GM23338 (cell line): ENCODE measurements at regions not wholly inside any gene's neighbourhood (a gene's known extent, or its start where the extent isn't known, plus 50 kb on each side); places are given as distances from the start of the nearest gene placed in this dataset.

ENCODE experiments used
- ATAC-seq: fragments of 200-7000 bp; cut with Tn5 transposase; 3 replicates; pipeline ENCODE4 v1.9.1; 2020
- DNase-seq: peaks from one replicate; pipeline ENCODE4 v3.0.0-alpha.2; 2015; ENCODE audit warnings: low spot score
- H2AFZ ChIP-seq: fragments of 200-600 bp; sonication (generic); 2 replicates; pipeline ENCODE4 v1.8.0; 2016; ENCODE audit warnings: antibody characterized with exemption, mild to moderate bottlenecking, moderate library complexity
- H3F3A ChIP-seq: fragments of 200-600 bp; sonication (generic); replicated peaks from 2 replicates; pipeline ENCODE4 v1.8.0; 2017; ENCODE audit warnings: antibody characterized with exemption, mixed run types, low read depth
- H3K27ac ChIP-seq: fragments of 200-600 bp; sonication (generic); 2 replicates; pipeline ENCODE4 v1.6.1; 2016; ENCODE audit warnings: low read depth
- H3K27me3 ChIP-seq: fragments of 200-600 bp; sonication (generic); 2 replicates; pipeline ENCODE4 v1.8.0; 2016; ENCODE audit warnings: mild to moderate bottlenecking, mixed run types, moderate library complexity; ENCODE audit not compliant: insufficient read depth
- H3K36me3 ChIP-seq: fragments of 200-600 bp; sonication (generic); 2 replicates; pipeline ENCODE4 v1.8.0; 2016; ENCODE audit warnings: mild to moderate bottlenecking; ENCODE audit not compliant: insufficient read depth
- H3K4me1 ChIP-seq: fragments of 200-600 bp; sonication (generic); 2 replicates; pipeline ENCODE4 v1.8.0; 2016; ENCODE audit warnings: mild to moderate bottlenecking, moderate library complexity; ENCODE audit not compliant: insufficient read depth
- H3K4me2 ChIP-seq: fragments of 200-600 bp; sonication (generic); 2 replicates; pipeline ENCODE4 v1.7.1; 2017; ENCODE audit warnings: mixed run types
- H3K4me3 ChIP-seq: fragments of 200-600 bp; sonication (generic); 2 replicates; pipeline ENCODE4 v1.6.1; 2016; ENCODE audit warnings: mixed run types
- H3K79me2 ChIP-seq: fragments of 200-600 bp; sonication (generic); replicated peaks from 2 replicates; pipeline ENCODE4 v1.8.0; 2017; ENCODE audit warnings: mild to moderate bottlenecking; ENCODE audit not compliant: insufficient read depth
- H3K9me2 ChIP-seq: fragments of 200-600 bp; sonication (generic); 2 replicates; pipeline ENCODE4 v1.8.0; 2017; ENCODE audit not compliant: insufficient read depth
- H4K20me1 ChIP-seq: fragments of 200-600 bp; sonication (generic); replicated peaks from 2 replicates; pipeline ENCODE4 v1.8.0; 2017; ENCODE audit warnings: mild to moderate bottlenecking; ENCODE audit not compliant: insufficient read depth
- H3K27ac Mint-ChIP-seq: 2 replicates; pipeline ENCODE4 v1.8.0; 2020; ENCODE audit warnings: inconsistent platforms, mild to moderate bottlenecking, moderate library complexity, mixed read lengths
- H3K27me3 Mint-ChIP-seq: 3 replicates; pipeline ENCODE4 v1.8.0; 2022; ENCODE audit warnings: low read depth, mild to moderate bottlenecking, moderate library complexity, mixed read lengths, inconsistent platforms; ENCODE audit not compliant: insufficient read depth, poor library complexity
- H3K36me3 Mint-ChIP-seq: 3 replicates; pipeline ENCODE4 v1.8.0; 2021; ENCODE audit warnings: low read depth, mild to moderate bottlenecking, inconsistent platforms, moderate library complexity, mixed read lengths
- H3K4me1 Mint-ChIP-seq: 3 replicates; pipeline ENCODE4 v1.8.0; 2020; ENCODE audit warnings: mild to moderate bottlenecking, inconsistent platforms, mixed read lengths
- H3K4me3 Mint-ChIP-seq: 3 replicates; pipeline ENCODE4 v1.8.0; 2021; ENCODE audit warnings: moderate library complexity, mild to moderate bottlenecking, inconsistent platforms, mixed read lengths
- H3K9me3 Mint-ChIP-seq: 3 replicates; pipeline ENCODE4 v1.8.0; 2020; ENCODE audit warnings: moderate library complexity, mild to moderate bottlenecking, inconsistent platforms, mixed read lengths
- CREB1 ChIP-seq: fragments of 250-450 bp; sonication (Bioruptor Pico); IDR thresholded peaks from 2 replicates; pipeline ENCODE4 v1.5.0; 2020; ENCODE audit warnings: low read depth, mild to moderate bottlenecking, moderate library complexity
- EZH2 ChIP-seq: fragments of 200-600 bp; sonication (generic); IDR thresholded peaks from one replicate; pipeline ENCODE4 v1.8.0; 2017; ENCODE audit warnings: antibody characterized with exemption, mild to moderate bottlenecking, low read depth; ENCODE audit not compliant: unreplicated experiment
- JUNB ChIP-seq: IDR thresholded peaks from one replicate; pipeline ENCODE4 v1.6.1; 2016; ENCODE audit warnings: antibody characterized with exemption; ENCODE audit not compliant: unreplicated experiment
- NANOG ChIP-seq: IDR thresholded peaks from 2 replicates; pipeline ENCODE4 v1.6.1; 2016; ENCODE audit warnings: antibody characterized with exemption, borderline replicate concordance
- POLR2AphosphoS5 ChIP-seq: IDR thresholded peaks from 2 replicates; pipeline ENCODE4 v1.6.1; 2016; ENCODE audit warnings: antibody characterized with exemption, low read depth
- STAT1 ChIP-seq: IDR thresholded peaks from one replicate; pipeline ENCODE4 v1.6.1; 2016; ENCODE audit warnings: antibody characterized with exemption; ENCODE audit not compliant: unreplicated experiment
- ZNF114 ChIP-seq: fragments of 250-450 bp; sonication (Bioruptor Pico); IDR thresholded peaks from 2 replicates; pipeline ENCODE4 v1.5.0; 2020; ENCODE audit warnings: mild to moderate bottlenecking, moderate library complexity
- TF ChIP-seq, protein P1 (sequence below): fragments of 250-450 bp; sonication (Bioruptor Pico); IDR thresholded peaks from 2 replicates; pipeline ENCODE4 v1.5.0; 2020; ENCODE audit warnings: mild to moderate bottlenecking, moderate library complexity

GRCh38 chr15:93477721-93478120 is 388.7 kb upstream of the RGMA start (continued):
- TF ChIP-seq EZH2: no peak
- TF ChIP-seq CREB1 (CRISPR knock-in tag): no peak
- TF ChIP-seq, protein P1, sequence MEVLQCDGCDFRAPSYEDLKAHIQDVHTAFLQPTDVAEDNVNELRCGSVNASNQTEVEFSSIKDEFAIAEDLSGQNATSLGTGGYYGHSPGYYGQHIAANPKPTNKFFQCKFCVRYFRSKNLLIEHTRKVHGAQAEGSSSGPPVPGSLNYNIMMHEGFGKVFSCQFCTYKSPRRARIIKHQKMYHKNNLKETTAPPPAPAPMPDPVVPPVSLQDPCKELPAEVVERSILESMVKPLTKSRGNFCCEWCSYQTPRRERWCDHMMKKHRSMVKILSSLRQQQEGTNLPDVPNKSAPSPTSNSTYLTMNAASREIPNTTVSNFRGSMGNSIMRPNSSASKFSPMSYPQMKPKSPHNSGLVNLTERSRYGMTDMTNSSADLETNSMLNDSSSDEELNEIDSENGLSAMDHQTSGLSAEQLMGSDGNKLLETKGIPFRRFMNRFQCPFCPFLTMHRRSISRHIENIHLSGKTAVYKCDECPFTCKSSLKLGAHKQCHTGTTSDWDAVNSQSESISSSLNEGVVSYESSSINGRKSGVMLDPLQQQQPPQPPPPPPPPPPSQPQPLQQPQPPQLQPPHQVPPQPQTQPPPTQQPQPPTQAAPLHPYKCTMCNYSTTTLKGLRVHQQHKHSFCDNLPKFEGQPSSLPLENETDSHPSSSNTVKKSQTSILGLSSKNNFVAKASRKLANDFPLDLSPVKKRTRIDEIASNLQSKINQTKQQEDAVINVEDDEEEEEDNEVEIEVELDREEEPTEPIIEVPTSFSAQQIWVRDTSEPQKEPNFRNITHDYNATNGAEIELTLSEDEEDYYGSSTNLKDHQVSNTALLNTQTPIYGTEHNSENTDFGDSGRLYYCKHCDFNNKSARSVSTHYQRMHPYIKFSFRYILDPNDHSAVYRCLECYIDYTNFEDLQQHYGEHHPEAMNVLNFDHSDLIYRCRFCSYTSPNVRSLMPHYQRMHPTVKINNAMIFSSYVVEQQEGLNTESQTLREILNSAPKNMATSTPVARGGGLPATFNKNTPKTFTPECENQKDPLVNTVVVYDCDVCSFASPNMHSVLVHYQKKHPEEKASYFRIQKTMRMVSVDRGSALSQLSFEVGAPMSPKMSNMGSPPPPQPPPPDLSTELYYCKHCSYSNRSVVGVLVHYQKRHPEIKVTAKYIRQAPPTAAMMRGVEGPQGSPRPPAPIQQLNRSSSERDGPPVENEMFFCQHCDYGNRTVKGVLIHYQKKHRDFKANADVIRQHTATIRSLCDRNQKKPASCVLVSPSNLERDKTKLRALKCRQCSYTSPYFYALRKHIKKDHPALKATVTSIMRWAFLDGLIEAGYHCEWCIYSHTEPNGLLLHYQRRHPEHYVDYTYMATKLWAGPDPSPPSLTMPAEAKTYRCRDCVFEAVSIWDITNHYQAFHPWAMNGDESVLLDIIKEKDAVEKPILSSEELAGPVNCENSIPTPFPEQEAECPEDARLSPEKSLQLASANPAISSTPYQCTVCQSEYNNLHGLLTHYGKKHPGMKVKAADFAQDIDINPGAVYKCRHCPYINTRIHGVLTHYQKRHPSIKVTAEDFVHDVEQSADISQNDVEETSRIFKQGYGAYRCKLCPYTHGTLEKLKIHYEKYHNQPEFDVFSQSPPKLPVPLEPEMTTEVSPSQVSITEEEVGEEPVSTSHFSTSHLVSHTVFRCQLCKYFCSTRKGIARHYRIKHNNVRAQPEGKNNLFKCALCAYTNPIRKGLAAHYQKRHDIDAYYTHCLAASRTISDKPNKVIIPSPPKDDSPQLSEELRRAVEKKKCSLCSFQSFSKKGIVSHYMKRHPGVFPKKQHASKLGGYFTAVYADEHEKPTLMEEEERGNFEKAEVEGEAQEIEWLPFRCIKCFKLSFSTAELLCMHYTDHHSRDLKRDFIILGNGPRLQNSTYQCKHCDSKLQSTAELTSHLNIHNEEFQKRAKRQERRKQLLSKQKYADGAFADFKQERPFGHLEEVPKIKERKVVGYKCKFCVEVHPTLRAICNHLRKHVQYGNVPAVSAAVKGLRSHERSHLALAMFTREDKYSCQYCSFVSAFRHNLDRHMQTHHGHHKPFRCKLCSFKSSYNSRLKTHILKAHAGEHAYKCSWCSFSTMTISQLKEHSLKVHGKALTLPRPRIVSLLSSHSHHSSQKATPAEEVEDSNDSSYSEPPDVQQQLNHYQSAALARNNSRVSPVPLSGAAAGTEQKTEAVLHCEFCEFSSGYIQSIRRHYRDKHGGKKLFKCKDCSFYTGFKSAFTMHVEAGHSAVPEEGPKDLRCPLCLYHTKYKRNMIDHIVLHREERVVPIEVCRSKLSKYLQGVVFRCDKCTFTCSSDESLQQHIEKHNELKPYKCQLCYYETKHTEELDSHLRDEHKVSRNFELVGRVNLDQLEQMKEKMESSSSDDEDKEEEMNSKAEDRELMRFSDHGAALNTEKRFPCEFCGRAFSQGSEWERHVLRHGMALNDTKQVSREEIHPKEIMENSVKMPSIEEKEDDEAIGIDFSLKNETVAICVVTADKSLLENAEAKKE (CRISPR knock-in tag): no peak
- TF ChIP-seq POLR2AphosphoS5: no peak
- TF ChIP-seq STAT1: no peak

- ATAC-seq: peak; percentile 97
- Histone ChIP-seq H3K4me1 (peaks cover 30% of the 10 kb centered on the region), H3K9me2 (0 out of 2 replicates have a peak, but pooled peaks cover 4% of the 10 kb centered on the region), H4K20me1 (no peaks in the 10 kb centered on the region), H3K36me3 (no peaks in the 10 kb centered on the region), H3K27me3 (no peaks in the 10 kb centered on the region; the same call in 1 of the 2 replicates), H3K4me3 (no peak overlapping the region), H3F3A (no peaks in the 10 kb centered on the region; the same call in 1 of the 2 replicates), H2AFZ (no peak overlapping the region), H3K27ac (peak overlapping the region; percentile 85), H3K4me2 (no peak overlapping the region), H3K79me2 (no peaks in the 10 kb centered on the region)
- peaks cover 41% of the 10 kb centered on the region for H3K4me1 Mint-ChIP-seq
- H3K9me3 Mint-ChIP-seq: peaks cover 16% of the 10 kb centered on the region; the same call in 2 of the 3 replicates
- peaks cover 3% of the 10 kb centered on the region for H3K27me3 Mint-ChIP-seq
- H3K36me3 Mint-ChIP-seq: peaks cover 23% of the 10 kb centered on the region; the same call in 2 of the 3 replicates
- peak; percentile 91 for DNase-seq
- H3K4me3 Mint-ChIP-seq: no peak overlapping the region; the same call in 2 of the 3 replicates
- TF ChIP-seq, protein P1 (CRISPR knock-in tag): peak; percentile 96
- TF ChIP-seq POLR2AphosphoS5 (peak; percentile 49; the same call in 1 of the 2 replicates), ZNF114 (CRISPR knock-in tag) (peak; percentile 94), JUNB (no peak), NANOG (peak; percentile 98), EZH2 (no peak), CREB1 (CRISPR knock-in tag) (0 out of 2 replicates have a peak, but pooled peaks have one; percentile 11)
- peak overlapping the region; percentile 89 for H3K27ac Mint-ChIP-seq
These were observed 388.2 kb upstream of the RGMA start for GRCh38 chr15:93477188-93477587.
